ENCODE measurements at regions not wholly inside any gene's neighbourhood (a gene's known extent, or its start where the extent isn't known, plus 50 kb on each side); places are given as distances from the start of the nearest gene placed in this dataset.

DNA sequence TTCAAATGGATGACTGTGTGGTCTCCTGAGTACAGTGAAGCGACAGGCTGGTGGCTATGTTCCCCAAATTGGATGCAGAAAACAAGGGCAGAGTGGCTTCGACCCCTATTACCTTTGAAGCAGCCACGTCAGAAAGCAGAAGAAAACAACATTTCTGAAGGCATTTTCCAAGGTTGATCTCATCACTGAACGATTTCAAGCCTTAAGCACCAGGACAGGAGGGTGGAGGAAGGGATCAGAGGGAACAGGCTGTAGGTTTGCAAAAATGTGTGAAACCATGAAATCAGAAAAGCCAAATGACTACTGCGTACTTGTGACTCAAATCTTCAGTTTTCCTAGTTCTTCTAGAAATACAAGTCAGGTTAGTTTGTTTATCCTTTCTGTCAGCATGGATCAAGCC, 181.0 kb upstream of the TMEM106B start:
- TF ChIP-seq POLR2AphosphoS5 (IDR thresholded peaks at IDR 0.05; ENCODE audit: low read depth) (no peak), REST (IDR thresholded peaks at IDR 0.05; ENCODE audit: unreplicated experiment) (no peak), EZH2phosphoT487 (IDR thresholded peaks at IDR 0.05; ENCODE audit: unreplicated experiment) (no peak), EZH2 (IDR thresholded peaks at IDR 0.05; ENCODE audit: low read depth, unreplicated experiment) (no peak), ZNF114 (CRISPR knock-in tag; IDR thresholded peaks at IDR 0.05) (no peak), CREB1 (CRISPR knock-in tag; IDR thresholded peaks at IDR 0.05; ENCODE audit: low read depth) (no peak), JUNB (IDR thresholded peaks at IDR 0.05; ENCODE audit: unreplicated experiment) (no peak), NANOG (IDR thresholded peaks at IDR 0.05; ENCODE audit: borderline replicate concordance) (no peak), STAT1 (IDR thresholded peaks at IDR 0.05; ENCODE audit: unreplicated experiment) (no peak), ZNF331 (CRISPR knock-in tag; IDR thresholded peaks at IDR 0.05; ENCODE audit: low read depth) (no peak)
- TF ChIP-seq, protein P1, sequence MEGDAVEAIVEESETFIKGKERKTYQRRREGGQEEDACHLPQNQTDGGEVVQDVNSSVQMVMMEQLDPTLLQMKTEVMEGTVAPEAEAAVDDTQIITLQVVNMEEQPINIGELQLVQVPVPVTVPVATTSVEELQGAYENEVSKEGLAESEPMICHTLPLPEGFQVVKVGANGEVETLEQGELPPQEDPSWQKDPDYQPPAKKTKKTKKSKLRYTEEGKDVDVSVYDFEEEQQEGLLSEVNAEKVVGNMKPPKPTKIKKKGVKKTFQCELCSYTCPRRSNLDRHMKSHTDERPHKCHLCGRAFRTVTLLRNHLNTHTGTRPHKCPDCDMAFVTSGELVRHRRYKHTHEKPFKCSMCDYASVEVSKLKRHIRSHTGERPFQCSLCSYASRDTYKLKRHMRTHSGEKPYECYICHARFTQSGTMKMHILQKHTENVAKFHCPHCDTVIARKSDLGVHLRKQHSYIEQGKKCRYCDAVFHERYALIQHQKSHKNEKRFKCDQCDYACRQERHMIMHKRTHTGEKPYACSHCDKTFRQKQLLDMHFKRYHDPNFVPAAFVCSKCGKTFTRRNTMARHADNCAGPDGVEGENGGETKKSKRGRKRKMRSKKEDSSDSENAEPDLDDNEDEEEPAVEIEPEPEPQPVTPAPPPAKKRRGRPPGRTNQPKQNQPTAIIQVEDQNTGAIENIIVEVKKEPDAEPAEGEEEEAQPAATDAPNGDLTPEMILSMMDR (conservative IDR thresholded peaks at IDR 0.05; ENCODE audit: low read depth in 2 of 2) = no peak
- TF ChIP-seq, protein P2, sequence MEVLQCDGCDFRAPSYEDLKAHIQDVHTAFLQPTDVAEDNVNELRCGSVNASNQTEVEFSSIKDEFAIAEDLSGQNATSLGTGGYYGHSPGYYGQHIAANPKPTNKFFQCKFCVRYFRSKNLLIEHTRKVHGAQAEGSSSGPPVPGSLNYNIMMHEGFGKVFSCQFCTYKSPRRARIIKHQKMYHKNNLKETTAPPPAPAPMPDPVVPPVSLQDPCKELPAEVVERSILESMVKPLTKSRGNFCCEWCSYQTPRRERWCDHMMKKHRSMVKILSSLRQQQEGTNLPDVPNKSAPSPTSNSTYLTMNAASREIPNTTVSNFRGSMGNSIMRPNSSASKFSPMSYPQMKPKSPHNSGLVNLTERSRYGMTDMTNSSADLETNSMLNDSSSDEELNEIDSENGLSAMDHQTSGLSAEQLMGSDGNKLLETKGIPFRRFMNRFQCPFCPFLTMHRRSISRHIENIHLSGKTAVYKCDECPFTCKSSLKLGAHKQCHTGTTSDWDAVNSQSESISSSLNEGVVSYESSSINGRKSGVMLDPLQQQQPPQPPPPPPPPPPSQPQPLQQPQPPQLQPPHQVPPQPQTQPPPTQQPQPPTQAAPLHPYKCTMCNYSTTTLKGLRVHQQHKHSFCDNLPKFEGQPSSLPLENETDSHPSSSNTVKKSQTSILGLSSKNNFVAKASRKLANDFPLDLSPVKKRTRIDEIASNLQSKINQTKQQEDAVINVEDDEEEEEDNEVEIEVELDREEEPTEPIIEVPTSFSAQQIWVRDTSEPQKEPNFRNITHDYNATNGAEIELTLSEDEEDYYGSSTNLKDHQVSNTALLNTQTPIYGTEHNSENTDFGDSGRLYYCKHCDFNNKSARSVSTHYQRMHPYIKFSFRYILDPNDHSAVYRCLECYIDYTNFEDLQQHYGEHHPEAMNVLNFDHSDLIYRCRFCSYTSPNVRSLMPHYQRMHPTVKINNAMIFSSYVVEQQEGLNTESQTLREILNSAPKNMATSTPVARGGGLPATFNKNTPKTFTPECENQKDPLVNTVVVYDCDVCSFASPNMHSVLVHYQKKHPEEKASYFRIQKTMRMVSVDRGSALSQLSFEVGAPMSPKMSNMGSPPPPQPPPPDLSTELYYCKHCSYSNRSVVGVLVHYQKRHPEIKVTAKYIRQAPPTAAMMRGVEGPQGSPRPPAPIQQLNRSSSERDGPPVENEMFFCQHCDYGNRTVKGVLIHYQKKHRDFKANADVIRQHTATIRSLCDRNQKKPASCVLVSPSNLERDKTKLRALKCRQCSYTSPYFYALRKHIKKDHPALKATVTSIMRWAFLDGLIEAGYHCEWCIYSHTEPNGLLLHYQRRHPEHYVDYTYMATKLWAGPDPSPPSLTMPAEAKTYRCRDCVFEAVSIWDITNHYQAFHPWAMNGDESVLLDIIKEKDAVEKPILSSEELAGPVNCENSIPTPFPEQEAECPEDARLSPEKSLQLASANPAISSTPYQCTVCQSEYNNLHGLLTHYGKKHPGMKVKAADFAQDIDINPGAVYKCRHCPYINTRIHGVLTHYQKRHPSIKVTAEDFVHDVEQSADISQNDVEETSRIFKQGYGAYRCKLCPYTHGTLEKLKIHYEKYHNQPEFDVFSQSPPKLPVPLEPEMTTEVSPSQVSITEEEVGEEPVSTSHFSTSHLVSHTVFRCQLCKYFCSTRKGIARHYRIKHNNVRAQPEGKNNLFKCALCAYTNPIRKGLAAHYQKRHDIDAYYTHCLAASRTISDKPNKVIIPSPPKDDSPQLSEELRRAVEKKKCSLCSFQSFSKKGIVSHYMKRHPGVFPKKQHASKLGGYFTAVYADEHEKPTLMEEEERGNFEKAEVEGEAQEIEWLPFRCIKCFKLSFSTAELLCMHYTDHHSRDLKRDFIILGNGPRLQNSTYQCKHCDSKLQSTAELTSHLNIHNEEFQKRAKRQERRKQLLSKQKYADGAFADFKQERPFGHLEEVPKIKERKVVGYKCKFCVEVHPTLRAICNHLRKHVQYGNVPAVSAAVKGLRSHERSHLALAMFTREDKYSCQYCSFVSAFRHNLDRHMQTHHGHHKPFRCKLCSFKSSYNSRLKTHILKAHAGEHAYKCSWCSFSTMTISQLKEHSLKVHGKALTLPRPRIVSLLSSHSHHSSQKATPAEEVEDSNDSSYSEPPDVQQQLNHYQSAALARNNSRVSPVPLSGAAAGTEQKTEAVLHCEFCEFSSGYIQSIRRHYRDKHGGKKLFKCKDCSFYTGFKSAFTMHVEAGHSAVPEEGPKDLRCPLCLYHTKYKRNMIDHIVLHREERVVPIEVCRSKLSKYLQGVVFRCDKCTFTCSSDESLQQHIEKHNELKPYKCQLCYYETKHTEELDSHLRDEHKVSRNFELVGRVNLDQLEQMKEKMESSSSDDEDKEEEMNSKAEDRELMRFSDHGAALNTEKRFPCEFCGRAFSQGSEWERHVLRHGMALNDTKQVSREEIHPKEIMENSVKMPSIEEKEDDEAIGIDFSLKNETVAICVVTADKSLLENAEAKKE (CRISPR knock-in tag; IDR thresholded peaks at IDR 0.05) = no peak
- TF ChIP-seq, protein P3, sequence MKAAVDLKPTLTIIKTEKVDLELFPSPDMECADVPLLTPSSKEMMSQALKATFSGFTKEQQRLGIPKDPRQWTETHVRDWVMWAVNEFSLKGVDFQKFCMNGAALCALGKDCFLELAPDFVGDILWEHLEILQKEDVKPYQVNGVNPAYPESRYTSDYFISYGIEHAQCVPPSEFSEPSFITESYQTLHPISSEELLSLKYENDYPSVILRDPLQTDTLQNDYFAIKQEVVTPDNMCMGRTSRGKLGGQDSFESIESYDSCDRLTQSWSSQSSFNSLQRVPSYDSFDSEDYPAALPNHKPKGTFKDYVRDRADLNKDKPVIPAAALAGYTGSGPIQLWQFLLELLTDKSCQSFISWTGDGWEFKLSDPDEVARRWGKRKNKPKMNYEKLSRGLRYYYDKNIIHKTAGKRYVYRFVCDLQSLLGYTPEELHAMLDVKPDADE (IDR thresholded peaks at IDR 0.05) = no peak
